ENCODE measurements at regions not wholly inside any gene's neighbourhood (a gene's known extent, or its start where the extent isn't known, plus 50 kb on each side); places are given as distances from the start of the nearest gene placed in this dataset.
"Not testable (repeated sequence)": the region's sequence is repeated elsewhere in the genome, so short reads cannot be mapped to it uniquely, and the experiment has no call there.

DNA sequence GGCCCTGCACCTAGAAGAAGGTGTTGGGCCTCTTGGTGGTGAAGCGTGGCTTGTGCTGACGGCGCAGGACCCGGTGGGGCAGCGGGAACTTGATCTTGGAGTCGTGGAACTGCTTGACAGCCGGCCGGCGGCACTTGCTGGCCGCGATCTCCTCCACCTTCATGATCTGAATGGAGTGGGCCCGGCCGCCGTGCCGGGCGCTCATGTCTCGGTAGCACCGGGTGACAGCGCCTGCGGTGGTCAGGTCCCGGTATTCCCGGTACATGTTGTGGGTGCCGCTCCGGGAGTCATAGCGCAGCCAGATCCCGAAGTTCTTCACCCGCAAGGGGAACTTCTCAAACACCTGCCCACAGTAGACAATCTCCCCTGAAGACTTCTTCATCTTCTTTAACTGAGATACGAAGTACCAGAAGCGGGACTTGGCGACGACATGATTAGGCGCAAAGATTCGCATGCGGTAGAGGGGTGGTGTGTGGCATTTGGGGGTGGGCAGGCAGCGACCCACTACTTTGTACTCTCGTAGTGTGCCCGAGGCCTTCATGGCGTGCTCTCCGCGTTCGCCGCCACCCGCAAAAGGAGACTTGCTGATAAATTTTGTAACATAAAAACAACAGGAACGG lies 92.1 kb upstream of the MSH6 start:
- DNase-seq (ENCODE audit: low read depth, low spot score), result not testable (repeated sequence)

DNA sequence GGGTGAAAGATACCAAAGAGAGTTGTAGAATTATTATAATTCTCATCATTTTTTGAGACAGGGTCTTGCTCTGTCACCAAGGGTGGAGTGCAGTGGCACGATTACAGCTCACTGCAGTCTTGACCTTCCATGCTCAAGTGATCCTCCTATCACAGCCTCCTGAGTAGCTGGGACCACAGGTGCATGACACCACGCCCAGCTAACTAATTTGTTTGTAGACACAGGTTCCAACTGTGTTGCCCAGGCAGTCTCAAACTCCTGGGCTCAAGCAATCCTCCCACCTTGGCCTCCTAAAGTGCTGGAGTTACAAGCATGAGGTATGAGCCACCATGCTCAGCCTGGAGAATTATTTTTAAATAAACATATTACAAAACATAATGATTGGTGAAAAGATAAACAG lies 92.8 kb upstream of the MSH6 start:
- DNase-seq (ENCODE audit: low read depth, low spot score), result no peak

DNA sequence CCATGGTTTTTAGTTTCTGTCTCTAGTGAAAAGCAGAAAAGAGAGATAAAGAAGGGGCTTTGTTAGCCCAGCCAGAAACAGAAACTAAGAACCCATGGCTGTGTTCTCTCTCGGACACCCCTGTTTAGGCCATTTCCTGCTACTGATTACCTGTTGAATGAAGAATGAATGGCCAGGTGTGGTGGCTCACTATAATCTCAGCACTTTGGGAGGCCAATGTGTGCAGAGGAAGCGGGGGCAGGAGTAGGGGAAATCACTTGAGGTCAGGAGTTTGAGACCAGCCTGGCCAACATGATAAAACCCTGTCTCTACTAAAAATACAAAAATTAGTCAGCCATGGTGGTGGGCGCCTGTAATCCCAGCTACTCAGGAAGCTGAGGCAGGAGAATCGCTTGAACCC lies 93.8 kb upstream of the MSH6 start:
- not testable (repeated sequence) for DNase-seq (ENCODE audit: low read depth, low spot score)

DNA sequence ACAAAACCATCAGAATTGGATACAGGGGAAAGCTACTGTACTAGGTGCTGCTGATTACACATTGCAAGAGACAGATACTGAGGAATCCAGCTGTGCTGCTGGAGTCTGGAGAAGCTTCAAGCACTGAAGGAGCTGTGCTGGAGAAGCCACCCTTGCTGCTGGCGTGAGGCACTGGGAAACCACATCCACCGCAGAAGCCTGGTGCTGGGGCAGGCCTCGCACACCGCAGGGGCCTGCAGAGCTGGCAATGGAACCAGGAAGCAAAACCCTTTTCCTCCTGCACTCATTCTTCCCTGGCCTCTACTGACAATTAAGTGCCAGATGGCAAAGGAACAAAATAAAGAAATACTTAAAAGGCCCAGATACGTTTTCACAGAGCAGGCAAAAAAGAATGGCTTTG lies 94.4 kb upstream of the MSH6 start:
- DNase-seq (ENCODE audit: low read depth, low spot score), result no peak

DNA sequence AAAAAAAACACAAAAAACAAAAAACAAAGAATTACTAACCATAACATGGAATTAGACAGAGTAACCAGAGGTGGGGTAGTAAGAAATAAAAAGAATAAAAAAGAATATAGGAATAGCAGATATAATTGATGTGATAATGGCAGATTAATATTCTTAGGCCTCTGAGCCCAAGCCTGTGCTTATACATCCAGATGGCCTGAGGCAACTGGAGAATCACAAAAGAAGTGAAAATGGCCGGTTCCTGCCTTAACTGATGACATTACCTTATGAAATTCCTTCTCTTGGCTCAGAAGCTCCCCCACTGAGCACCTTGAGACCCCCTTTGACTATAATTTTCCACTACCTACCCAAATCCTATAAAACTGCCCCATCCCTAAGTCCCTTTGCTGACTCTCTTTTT lies 95.1 kb upstream of the MSH6 start:
- DNase-seq (ENCODE audit: low read depth, low spot score), result no peak

DNA sequence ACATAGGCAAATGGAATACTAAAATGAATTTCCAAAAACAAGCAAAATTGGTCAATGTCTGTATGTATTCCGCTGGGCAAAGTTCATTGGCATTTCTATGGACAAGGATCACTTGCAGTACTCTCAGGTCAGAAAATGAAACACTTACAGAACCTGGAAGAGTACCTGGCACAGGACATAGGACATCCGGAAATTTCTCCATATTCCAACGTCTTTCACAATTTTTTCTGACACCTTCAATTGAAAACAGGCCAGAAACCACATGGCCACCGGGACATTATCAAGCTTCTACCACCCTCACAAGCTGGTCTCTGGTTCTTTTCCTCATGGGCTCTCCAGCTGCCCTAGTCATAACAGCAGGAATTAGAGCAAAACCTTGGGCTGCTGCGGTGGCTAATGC lies 96.9 kb upstream of the MSH6 start:
- no peak for DNase-seq (ENCODE audit: low read depth, low spot score)

DNA sequence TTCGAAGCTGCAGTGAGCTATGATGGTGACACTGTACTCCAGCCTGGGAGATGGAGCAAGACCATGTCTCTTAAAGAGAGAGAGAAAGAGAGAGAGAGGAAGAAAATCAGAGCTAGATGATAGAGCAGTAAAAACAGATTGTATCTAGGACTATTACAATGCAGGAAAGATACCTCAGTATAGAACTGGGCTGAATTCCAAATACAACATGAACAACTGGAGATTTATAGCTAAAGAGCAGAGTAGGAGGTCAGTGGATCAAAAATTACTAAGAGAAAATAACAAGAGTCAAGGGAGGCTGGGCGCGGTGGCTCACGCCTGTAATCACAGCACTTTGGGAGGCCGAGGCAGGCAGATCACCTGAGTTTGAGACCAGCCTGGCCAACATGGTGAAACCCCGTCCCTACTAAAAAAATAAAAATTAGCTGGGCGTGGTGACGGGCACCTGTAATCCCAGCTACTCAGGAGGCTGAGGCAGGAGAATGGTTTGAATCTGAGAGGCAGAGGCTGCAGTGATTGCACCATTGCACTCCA lies 100.7 kb upstream of the MSH6 start:
- DNase-seq (ENCODE audit: low read depth, low spot score), result no peak

DNA sequence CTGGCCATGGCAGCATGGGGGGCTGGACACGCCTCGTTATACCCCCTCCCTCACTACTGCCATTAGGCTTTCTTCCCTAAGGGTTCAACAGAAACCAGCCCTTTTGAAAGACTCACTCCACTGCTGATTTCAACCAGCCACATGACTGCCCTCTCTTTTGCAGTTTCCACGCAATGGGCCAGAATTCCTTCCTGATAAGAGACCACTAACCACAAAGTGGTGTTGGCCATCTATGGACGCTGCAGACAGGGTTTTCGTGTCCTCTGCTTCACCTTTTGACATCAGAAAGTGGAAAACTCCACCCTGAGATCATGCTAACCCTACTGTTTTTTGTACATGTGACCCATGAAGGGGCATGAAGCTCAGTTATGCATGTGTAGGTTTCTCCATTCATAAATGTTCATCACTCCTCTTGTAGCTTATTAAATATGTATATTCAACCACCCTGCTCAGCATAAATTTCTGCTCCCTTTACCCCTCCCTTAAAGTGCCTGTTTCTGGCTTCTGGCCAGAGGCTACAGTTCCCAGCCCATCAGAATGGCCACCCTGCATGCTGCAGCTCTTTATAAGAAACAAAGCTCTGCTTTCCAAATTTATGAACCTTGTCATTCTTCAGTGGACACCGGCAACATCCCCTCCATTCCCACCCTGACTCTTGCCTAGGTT lies 105.6 kb upstream of the KCNK12 start:
- no peak for DNase-seq (ENCODE audit: low read depth, low spot score)

DNA sequence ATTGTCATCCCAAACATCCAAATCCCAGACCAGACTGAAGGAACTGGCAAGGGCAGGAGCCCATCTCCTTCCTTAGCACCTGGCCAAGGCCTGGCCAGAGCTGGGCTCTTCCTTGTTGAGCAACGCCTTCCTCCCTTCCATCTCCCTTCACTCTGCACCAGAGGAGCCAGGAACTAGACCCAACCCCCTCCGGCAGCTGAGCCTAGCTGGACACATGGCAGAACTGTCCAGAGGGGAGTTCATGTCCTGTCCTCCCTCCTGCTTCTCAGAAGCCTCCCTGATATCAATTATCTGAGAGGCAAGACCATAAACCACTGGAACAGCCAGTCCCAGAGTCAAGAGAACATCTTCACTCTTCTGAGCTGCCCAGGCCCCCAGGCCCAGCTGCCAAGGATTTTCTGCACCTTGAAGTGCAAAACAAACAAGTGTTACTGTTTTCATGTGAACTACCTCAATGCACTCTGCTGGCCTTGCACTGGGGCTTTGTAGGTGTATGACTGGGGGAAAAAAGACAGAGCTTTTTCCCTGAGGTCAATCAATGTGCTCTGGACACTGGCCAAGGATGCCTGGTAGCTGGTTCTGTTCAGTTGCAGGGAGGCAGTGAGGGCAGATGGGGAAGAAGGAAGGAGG lies 104.5 kb upstream of the KCNK12 start:
- DNase-seq (ENCODE audit: low read depth, low spot score), result no peak

DNA sequence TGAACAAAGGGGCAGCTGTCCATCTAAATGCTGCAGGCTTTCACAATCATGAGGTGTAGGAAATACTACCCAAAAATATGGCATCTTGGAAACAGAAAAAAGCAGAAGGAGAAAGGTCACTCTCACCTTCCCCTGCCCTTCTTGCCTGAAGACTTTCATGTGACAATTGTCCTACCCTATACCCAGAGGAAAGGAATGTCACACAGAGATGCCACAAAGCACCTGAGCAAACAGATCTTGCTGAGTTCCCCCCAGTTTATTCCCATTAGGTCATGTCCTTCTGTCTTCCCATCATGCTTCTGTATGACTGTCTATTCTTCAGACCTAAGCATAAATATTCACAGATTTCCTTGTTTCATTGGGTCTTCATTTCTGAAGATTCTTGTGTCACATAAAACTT lies 95.5 kb upstream of the KCNK12 start:
- no peak for DNase-seq (ENCODE audit: low read depth, low spot score)

DNA sequence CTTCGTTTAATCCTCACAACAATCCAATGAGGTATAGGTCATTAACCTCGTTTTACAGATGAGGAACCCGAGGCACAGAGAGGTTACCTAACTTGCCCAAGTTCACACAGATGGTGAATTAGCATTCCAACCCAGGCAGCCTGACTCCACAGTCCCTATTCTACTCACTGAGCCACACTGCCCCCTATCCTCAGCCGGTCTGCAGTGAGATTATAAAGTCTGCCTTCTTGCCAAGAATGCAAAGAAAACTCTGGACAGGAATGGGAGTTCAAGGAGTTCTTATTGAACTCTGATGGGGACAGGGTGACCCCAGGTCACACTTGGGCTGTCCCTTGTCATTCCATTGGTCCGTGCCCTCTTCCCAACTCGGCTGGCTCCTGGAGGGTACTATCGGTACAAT lies 94.0 kb upstream of the KCNK12 start:
- DNase-seq (ENCODE audit: low read depth, low spot score), result no peak

DNA sequence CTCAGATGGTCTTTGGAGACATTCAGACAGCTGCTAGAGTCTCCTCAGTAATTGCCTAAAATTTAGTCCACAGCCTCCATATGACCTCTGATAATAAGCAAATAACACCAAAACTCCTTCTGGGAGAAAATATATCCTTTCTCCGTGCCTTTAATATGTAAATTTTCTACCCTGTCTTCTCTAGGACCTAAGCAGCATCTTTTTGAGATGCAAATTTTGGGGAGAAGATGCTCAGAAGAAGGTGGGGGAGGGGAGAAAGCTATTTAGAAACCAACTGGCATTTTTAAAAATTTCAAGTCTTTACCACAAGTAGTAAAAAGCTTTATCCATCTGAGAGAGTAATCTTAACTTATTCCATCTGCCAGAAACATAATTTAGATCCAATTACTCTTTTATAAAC lies 91.8 kb upstream of the KCNK12 start:
- no peak for DNase-seq (ENCODE audit: low read depth, low spot score)

DNA sequence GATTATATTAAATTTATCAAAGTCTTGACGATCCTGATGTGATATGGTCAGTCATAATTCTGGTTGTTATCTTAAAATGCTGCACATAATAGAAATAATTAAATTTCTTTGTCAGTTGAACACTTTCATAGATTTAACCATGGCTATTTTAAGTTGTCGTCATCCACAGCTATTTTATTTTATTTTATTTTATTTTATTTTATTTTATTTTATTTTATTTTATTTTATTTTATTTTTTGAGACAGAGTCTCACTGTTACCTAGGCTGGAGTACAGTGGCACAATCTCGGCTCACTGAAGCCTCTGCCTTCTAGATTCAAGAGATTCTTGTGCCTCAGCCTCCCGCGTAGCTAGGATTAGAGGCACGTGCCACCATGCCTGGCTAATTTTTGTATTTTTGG lies 90.5 kb upstream of the KCNK12 start:
- no peak for DNase-seq (ENCODE audit: low read depth, low spot score)

DNA sequence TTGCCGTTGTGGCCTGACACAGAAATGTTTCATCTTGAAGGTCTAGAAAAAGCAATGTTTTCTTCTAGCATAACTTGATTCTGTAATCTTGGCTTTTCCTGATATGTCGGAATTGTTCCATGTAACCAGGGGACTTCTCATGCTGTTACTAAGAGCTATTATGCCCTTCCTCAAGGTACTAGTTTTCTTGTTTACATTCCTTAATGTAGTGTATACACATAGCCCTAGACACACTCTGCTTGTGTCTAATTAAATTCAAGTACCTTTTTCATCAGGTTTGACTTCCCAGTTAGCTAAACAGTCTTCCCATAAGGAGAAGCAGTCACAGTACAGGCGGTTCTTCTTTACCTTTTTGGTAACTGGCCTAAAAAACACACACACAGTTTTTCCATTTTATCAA lies 89.4 kb upstream of the KCNK12 start:
- DNase-seq (ENCODE audit: low read depth, low spot score), result no peak

DNA sequence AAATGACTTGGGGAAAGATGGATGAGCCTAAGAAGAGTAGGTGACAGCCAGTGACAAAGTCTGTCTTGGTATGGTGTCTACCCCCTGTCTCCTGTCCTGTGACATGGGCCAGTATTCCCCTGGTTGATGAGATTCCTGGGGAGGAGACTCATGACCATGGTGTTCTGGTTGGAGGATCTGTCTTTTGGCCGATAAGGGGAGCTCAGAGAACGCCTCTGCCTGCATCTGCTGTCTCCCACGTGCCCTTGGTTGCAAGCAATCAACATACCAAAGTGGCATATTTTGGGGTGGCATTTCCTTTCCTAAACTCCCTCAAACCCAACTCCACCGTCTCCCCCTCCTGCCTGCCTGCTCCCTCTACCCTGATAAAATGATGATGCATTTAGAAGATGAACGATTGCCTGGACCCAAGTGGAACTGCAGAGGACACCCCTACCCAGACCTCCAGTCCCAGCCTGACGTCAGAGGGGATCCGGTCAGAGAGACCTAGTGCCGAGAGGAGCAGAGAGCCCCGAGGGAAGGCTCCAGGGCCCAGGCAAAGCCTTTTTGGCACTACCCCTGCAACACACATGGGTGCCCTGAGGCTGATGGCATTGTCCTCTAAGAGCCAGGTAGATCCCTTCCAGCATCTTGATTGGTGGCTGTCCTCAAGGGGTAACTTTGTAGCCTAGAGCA lies 88.0 kb upstream of the KCNK12 start:
- no peak for DNase-seq (ENCODE audit: low read depth, low spot score)

DNA sequence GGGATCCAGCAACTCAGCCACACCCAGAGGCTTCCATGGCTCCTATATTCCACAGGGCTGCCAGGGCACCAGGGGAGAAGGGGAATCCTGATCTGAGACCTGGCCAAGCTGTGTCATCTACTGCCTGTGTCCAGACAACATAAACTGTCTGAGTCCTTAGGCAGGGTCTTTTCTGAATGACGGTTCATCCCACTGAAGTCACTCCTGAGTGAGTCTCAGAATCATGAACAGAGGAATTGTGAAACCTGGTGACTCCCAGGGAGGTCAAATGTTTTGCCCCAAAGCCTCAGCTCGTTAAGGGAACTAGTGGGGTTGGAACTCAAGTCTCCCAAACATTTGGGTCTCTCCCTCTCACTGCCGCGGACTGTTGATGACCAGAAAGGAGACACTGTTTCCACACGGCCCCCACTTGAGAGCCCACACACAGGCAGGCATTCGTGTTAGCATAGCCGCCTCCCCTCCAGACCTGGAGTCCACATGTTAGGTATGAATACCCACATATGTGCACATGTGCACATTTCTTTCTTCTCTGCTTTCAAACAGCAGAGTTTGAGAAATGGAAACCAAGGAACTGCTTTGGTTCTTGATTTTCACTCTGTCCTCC lies 87.2 kb upstream of the KCNK12 start:
- DNase-seq (ENCODE audit: low read depth, low spot score), result no peak

DNA sequence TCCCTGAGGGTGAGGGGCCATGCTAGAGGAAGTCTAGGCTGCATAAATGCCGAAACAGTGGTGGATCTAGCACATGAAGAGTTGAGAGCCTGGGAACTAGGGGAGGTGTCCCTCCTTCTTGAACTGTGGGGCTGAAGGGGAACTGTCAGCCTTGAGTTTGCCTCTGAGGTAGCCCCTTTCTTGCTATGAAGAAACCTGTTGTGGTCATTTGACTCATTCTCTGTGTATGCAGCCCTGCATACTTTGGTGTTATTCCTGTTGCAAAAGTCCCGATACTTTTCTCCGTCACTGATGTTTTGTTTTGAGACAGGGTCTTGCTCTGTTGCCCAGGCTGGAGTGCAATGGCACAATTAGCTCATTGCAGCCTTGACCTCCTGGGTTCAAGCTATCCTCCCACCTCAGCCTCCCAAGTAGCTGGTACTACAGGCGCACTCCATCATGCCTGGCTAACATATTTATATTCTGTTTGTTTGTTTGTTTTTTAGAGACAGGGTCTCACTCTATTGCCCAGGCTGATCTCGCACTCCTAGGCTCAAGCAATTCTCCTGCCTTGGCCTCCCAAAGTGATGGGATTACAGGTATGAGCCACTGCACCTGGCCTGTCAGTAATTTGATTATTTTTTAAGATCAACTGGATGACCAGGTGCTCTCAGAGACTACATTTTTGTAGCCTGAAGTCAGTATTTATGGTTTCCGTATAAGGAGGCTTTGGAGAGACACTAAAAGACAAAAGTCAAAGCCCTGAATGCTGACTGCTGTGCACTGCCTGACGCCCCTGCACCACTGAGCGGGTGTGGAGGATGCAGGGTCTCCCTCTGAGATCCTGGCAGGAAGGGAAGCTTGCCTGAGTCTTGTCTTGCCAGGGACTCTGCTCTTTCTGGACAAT lies 86.2 kb upstream of the KCNK12 start:
- DNase-seq (ENCODE audit: low read depth, low spot score), result no peak

DNA sequence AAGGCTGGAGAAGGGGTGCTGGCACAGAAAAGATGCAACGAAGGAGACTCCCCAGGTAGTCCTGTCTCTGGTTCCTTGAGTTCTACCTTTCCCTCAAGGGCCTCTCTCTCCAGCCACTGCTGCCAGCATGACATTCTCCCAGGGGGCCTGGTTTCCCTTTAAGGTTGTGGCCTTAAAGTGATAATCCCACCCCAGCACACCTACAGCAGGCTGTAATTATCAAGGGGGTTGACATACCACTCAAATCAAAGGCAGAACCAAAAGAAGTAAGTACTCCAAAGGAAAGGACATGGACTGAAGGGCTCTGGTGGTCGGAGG lies 84.7 kb upstream of the KCNK12 start:
- DNase-seq (ENCODE audit: low read depth, low spot score), result no peak

DNA sequence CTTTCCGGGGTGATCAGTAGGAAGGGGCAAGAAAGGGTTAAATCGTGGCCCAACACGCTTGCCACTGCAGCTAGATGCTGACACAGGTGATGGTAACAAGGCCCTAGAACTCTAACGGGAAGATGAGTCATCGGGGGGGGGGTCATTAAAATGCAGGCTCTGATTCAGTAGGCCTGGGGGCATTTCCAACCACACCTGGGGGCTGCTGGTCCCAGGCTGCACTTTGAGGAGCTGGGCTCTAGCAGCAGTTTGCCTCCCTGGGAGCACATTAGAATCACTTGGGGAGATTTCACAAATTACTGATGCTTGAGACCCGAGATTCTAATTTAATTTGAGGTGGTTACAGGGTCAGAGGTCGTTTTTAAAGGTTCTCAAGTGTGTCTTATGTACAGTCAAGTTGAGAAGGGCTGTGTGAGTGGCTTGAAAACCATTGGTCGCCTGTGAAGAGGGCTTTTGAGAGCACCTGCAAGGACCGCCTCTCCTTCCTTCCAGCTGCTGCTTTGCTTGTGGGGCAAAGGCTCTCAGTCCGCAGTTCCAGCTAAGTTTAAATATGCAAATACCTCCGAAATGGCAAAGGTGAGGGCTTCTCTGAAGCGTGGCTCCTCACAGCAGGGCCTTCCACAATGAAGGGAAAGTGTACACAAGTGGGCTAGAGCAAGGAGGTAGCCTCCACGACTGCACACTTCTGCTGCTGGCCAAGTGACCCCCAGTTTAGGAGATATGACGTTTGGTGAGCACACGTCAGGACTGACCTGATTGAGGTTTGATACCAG lies 84.2 kb upstream of the KCNK12 start:
- no peak for DNase-seq (ENCODE audit: low read depth, low spot score)

Data from brain pericyte (primary cell).